Iris pigment epithelial cell (primary cell): ENCODE measurements at regions not wholly inside any gene's neighbourhood (a gene's known extent, or its start where the extent isn't known, plus 50 kb on each side); places are given as distances from the start of the nearest gene placed in this dataset.

Source experiments
- DNase-seq: peaks from one replicate; pipeline ENCODE4 v3.0.0-alpha.2; 2011; ENCODE audit warnings: low read depth

GRCh38 chr22:47698906-47699305, 936.5 kb downstream of the TBC1D22A start:
- no peak for DNase-seq

GRCh38 chr22:47697861-47698260, 935.4 kb downstream of the TBC1D22A start:
- DNase-seq: no peak

- no peak for DNase-seq
These were observed 934.3 kb downstream of the TBC1D22A start for GRCh38 chr22:47696776-47697175.

- no peak for DNase-seq
These were observed 932.7 kb downstream of the TBC1D22A start for GRCh38 chr22:47695176-47695575.

- DNase-seq: no peak
These were observed 932.2 kb downstream of the TBC1D22A start for GRCh38 chr22:47694536-47695130.

GRCh38 chr22:47693606-47694005, 931.2 kb downstream of the TBC1D22A start:
- DNase-seq: no peak

- DNase-seq: no peak
These were observed 930.4 kb downstream of the TBC1D22A start for GRCh38 chr22:47692811-47693210.

- no peak for DNase-seq
These were observed 928.9 kb downstream of the TBC1D22A start for GRCh38 chr22:47691152-47691895.

GRCh38 chr22:47690586-47690985, 928.1 kb downstream of the TBC1D22A start:
- no peak for DNase-seq

- no peak for DNase-seq
These were observed 927.7 kb downstream of the TBC1D22A start for GRCh38 chr22:47690166-47690565.

- no peak for DNase-seq
These were observed 925.3 kb downstream of the TBC1D22A start for GRCh38 chr22:47687776-47688175.

- DNase-seq: no peak
These were observed 924.9 kb downstream of the TBC1D22A start for GRCh38 chr22:47687346-47687655.

GRCh38 chr22:47686594-47687345, 924.3 kb downstream of the TBC1D22A start:
- DNase-seq: no peak

GRCh38 chr22:47681411-47682165, 919.1 kb downstream of the TBC1D22A start:
- no peak for DNase-seq

GRCh38 chr22:47678636-47679287, 916.3 kb downstream of the TBC1D22A start:
- no peak for DNase-seq

GRCh38 chr22:47678048-47678447, 915.6 kb downstream of the TBC1D22A start:
- no peak for DNase-seq

- DNase-seq: no peak
These were observed 914.2 kb downstream of the TBC1D22A start for GRCh38 chr22:47676685-47677084.

- DNase-seq: no peak
These were observed 912.1 kb downstream of the TBC1D22A start for GRCh38 chr22:47674600-47674999.

GRCh38 chr22:47673557-47673956, 911.1 kb downstream of the TBC1D22A start:
- no peak for DNase-seq

GRCh38 chr22:47672526-47672925, 910.1 kb downstream of the TBC1D22A start:
- DNase-seq: no peak

- no peak for DNase-seq
These were observed 902.7 kb downstream of the TBC1D22A start for GRCh38 chr22:47665151-47665550.
